HEK293 (cell line): ENCODE measurements at regions not wholly inside any gene's neighbourhood (a gene's known extent, or its start where the extent isn't known, plus 50 kb on each side); places are given as distances from the start of the nearest gene placed in this dataset.

Experiments
- CTCF ChIP-seq: fragments of 450-650 bp; formaldehyde crosslinking; IDR thresholded peaks from 2 replicates; pipeline ENCODE4 v1.5.1; 2016; ENCODE audit warnings: missing biosample characterization, missing genetic modification characterization
- HOXA7 ChIP-seq: sonication (generic); formaldehyde crosslinking; IDR thresholded peaks from 2 replicates; pipeline ENCODE4 v1.8.1; 2022; ENCODE audit warnings: missing genetic modification reagents, borderline replicate concordance
- SP2 ChIP-seq: fragments of 450-650 bp; formaldehyde crosslinking; IDR thresholded peaks from 2 replicates; pipeline ENCODE4 v1.5.1; 2016; ENCODE audit warnings: missing biosample characterization, missing genetic modification characterization
- TCF7L2 ChIP-seq: IDR thresholded peaks from 2 replicates; pipeline ENCODE4 v1.6.1; 2011; ENCODE audit warnings: low read depth, mild to moderate bottlenecking, inconsistent platforms, low read length, moderate library complexity, borderline replicate concordance
- YY1 ChIP-seq: fragments of 450-650 bp; formaldehyde crosslinking; IDR thresholded peaks from 2 replicates; pipeline ENCODE4 v1.5.1; 2018; ENCODE audit warnings: missing biosample characterization, missing genetic modification characterization
- ZNF501 ChIP-seq: fragments of 450-650 bp; formaldehyde crosslinking; IDR thresholded peaks from 2 replicates; pipeline ENCODE4 v1.5.1; 2016; ENCODE audit warnings: missing biosample characterization, missing genetic modification characterization
- ZNF621 ChIP-seq: fragments of 450-650 bp; formaldehyde crosslinking; IDR thresholded peaks from 2 replicates; pipeline ENCODE4 v1.5.1; 2017; ENCODE audit warnings: missing biosample characterization, missing genetic modification characterization

- TF ChIP-seq CTCF (tag by site-specific recombination) (no peak), ZNF501 (tag by site-specific recombination) (no peak), YY1 (tag by site-specific recombination) (no peak), ZNF621 (tag by site-specific recombination) (no peak), SP2 (tag by site-specific recombination) (no peak), TCF7L2 (no peak), HOXA7 (CRISPR knock-in tag) (no peak)
Measured at GRCh38 chr6:90877616-90878015, 290.7 kb upstream of the MAP3K7 start.
